Brain microvascular endothelial cell (primary cell): ENCODE measurements at regions not wholly inside any gene's neighbourhood (a gene's known extent, or its start where the extent isn't known, plus 50 kb on each side); places are given as distances from the start of the nearest gene placed in this dataset.

ENCODE experiments used
- DNase-seq: peaks from one replicate; pipeline ENCODE4 v3.0.0-alpha.2; 2020
- H3K27ac ChIP-seq: fragments of 250-450 bp; sonication (Bioruptor Pico); 2 replicates; pipeline ENCODE4 v1.5.1; 2020; ENCODE audit warnings: mild to moderate bottlenecking, moderate library complexity
- H3K27me3 ChIP-seq: fragments of 250-450 bp; sonication (Bioruptor Pico); replicated peaks from 2 replicates; pipeline ENCODE4 v1.5.1; 2020; ENCODE audit warnings: mild to moderate bottlenecking
- H3K36me3 ChIP-seq: fragments of 250-450 bp; sonication (Bioruptor Pico); replicated peaks from 2 replicates; pipeline ENCODE4 v1.5.1; 2020; ENCODE audit warnings: mild to moderate bottlenecking
- H3K4me3 ChIP-seq: 2 replicates; pipeline ENCODE4 v1.5.1; 2011; ENCODE audit warnings: low read depth, mild to moderate bottlenecking, control low read depth, low read length, moderate library complexity
- CTCF ChIP-seq: IDR thresholded peaks from 2 replicates; pipeline ENCODE4 v1.5.1; 2011; ENCODE audit warnings: low read depth, mild to moderate bottlenecking, moderate library complexity, low read length, control low read depth, inconsistent platforms; ENCODE audit errors: missing control alignments
- in situ Hi-C: cut with HindIII; loops from 2 replicates; pipeline ENCODE4 v1.10.0; 2017; ENCODE audit warnings: low sequenced_read_pairs, low pct_ligation_motif_present

- Histone ChIP-seq H3K4me3 (no peak overlapping the region), H3K36me3 (no peaks in the 10 kb centered on the region), H3K27ac (no peak overlapping the region), H3K27me3 (no peaks in the 10 kb centered on the region)
- in situ Hi-C loops, result no loop called here
- no peak for DNase-seq
- TF ChIP-seq CTCF, result no peak
These were observed 247.1 kb downstream of the MIAT start for GRCh38 chr22:26904483-26904882.

- H3K27me3 ChIP-seq, result no peaks in the 10 kb centered on the region
- in situ Hi-C loops, result no loop called here
- no peak for TF ChIP-seq CTCF
These were observed 247.7 kb downstream of the MIAT start for GRCh38 chr22:26905076-26905475.

GRCh38 chr22:26905640-26906039, 248.3 kb downstream of the MIAT start:
- H3K4me3 ChIP-seq, result no peak overlapping the region
- no peak overlapping the region for H3K27ac ChIP-seq
- no peak for TF ChIP-seq CTCF
- peaks cover 2% of the 10 kb centered on the region for H3K27me3 ChIP-seq
- in situ Hi-C loops, result no loop called here
- no peaks in the 10 kb centered on the region for H3K36me3 ChIP-seq
- DNase-seq, result no peak

More at GRCh38 chr22:26905076-26905475, 247.7 kb downstream of the MIAT start:
- no peak for DNase-seq
- no peak overlapping the region for H3K4me3 ChIP-seq
- H3K27ac ChIP-seq, result no peak overlapping the region
- H3K36me3 ChIP-seq, result no peaks in the 10 kb centered on the region

- Histone ChIP-seq H3K27me3 (peaks cover 5% of the 10 kb centered on the region), H3K4me3 (no peak overlapping the region), H3K27ac (no peak overlapping the region), H3K36me3 (no peaks in the 10 kb centered on the region)
- TF ChIP-seq CTCF, result no peak
- no peak for DNase-seq
- in situ Hi-C loops, result no loop called here
These were observed 249.1 kb downstream of the MIAT start for GRCh38 chr22:26906464-26906863.

- DNase-seq, result no peak
- Histone ChIP-seq H3K4me3 (no peak overlapping the region), H3K27ac (no peak overlapping the region), H3K27me3 (peaks cover 5% of the 10 kb centered on the region), H3K36me3 (no peaks in the 10 kb centered on the region)
- no peak for TF ChIP-seq CTCF
- in situ Hi-C loops, result no loop called here
These were observed 250.0 kb downstream of the MIAT start for GRCh38 chr22:26907366-26907765.

- H3K27ac ChIP-seq, result no peak overlapping the region
- DNase-seq, result no peak
- in situ Hi-C loops, result no loop called here
- peaks cover 5% of the 10 kb centered on the region for H3K27me3 ChIP-seq
- H3K36me3 ChIP-seq, result no peaks in the 10 kb centered on the region
- TF ChIP-seq CTCF, result no peak
- no peak overlapping the region for H3K4me3 ChIP-seq
These were observed 253.5 kb downstream of the MIAT start for GRCh38 chr22:26910845-26911244.
